ENCODE measurements at regions not wholly inside any gene's neighbourhood (a gene's known extent, or its start where the extent isn't known, plus 50 kb on each side); places are given as distances from the start of the nearest gene placed in this dataset.
A peak's percentile ranks its signal among the peaks of the same experiment; 100 is the strongest.
"Not testable (repeated sequence)": the region's sequence is repeated elsewhere in the genome, so short reads cannot be mapped to it uniquely, and the experiment has no call there.

GRCh38 chr9:17875886-17876285 is 297.0 kb downstream of the SH3GL2 start:
- Mint-ChIP-seq H3K36me3 (ENCODE audit: insufficient read depth) (no peaks in the 10 kb centered on the region), H3K4me3 (no peak overlapping the region), H3K4me1 (ENCODE audit: low read depth) (no peaks in the 10 kb centered on the region), H3K27me3 (ENCODE audit: low read depth) (no peaks in the 10 kb centered on the region), H3K9me3 (no peaks in the 10 kb centered on the region)
- DNase-seq (no peak), ATAC-seq (no peak)

- H3K4me3 Mint-ChIP-seq: no peak overlapping the region
- H3K27me3 Mint-ChIP-seq (ENCODE audit: low read depth): no peaks in the 10 kb centered on the region
- ATAC-seq (no peak), DNase-seq (no peak)
- H3K36me3 Mint-ChIP-seq (ENCODE audit: insufficient read depth): no peaks in the 10 kb centered on the region
- no peaks in the 10 kb centered on the region for H3K9me3 Mint-ChIP-seq
- no peaks in the 10 kb centered on the region for H3K4me1 Mint-ChIP-seq (ENCODE audit: low read depth)
Observed at GRCh38 chr9:17876687-17877086, 297.8 kb downstream of the SH3GL2 start.

GRCh38 chr9:17878810-17879370 is 300.0 kb downstream of the SH3GL2 start:
- H3K4me3 Mint-ChIP-seq: no peak overlapping the region
- no peaks in the 10 kb centered on the region for H3K27me3 Mint-ChIP-seq (ENCODE audit: low read depth)
- ATAC-seq (no peak), DNase-seq (no peak)
- H3K9me3 Mint-ChIP-seq: no peaks in the 10 kb centered on the region
- H3K4me1 Mint-ChIP-seq (ENCODE audit: low read depth): no peaks in the 10 kb centered on the region
- no peaks in the 10 kb centered on the region for H3K36me3 Mint-ChIP-seq (ENCODE audit: insufficient read depth)

GRCh38 chr9:17881371-17881770 is 302.5 kb downstream of the SH3GL2 start:
- Mint-ChIP-seq H3K9me3 (no peaks in the 10 kb centered on the region), H3K4me1 (ENCODE audit: low read depth) (no peaks in the 10 kb centered on the region), H3K36me3 (ENCODE audit: insufficient read depth) (no peaks in the 10 kb centered on the region), H3K27me3 (ENCODE audit: low read depth) (no peaks in the 10 kb centered on the region), H3K4me3 (no peak overlapping the region)
- DNase-seq (no peak), ATAC-seq (no peak)

- ATAC-seq (no peak), DNase-seq (no peak)
- H3K4me3 Mint-ChIP-seq: no peak overlapping the region
- no peaks in the 10 kb centered on the region for H3K9me3 Mint-ChIP-seq
- no peaks in the 10 kb centered on the region for H3K4me1 Mint-ChIP-seq (ENCODE audit: low read depth)
- no peaks in the 10 kb centered on the region for H3K27me3 Mint-ChIP-seq (ENCODE audit: low read depth)
- no peaks in the 10 kb centered on the region for H3K36me3 Mint-ChIP-seq (ENCODE audit: insufficient read depth)
Observed at GRCh38 chr9:17882688-17883594, 304.1 kb downstream of the SH3GL2 start.

GRCh38 chr9:17888066-17888465 is 309.2 kb downstream of the SH3GL2 start:
- peaks cover 3% of the 10 kb centered on the region for H3K9me3 Mint-ChIP-seq
- H3K4me3 Mint-ChIP-seq: no peak overlapping the region
- no peaks in the 10 kb centered on the region for H3K27me3 Mint-ChIP-seq (ENCODE audit: low read depth)
- no peak for ATAC-seq
- H3K36me3 Mint-ChIP-seq (ENCODE audit: insufficient read depth): no peaks in the 10 kb centered on the region
- no peaks in the 10 kb centered on the region for H3K4me1 Mint-ChIP-seq (ENCODE audit: low read depth)
- DNase-seq: no peak

- H3K36me3 Mint-ChIP-seq (ENCODE audit: insufficient read depth); H3K4me1 Mint-ChIP-seq (ENCODE audit: low read depth); H3K27me3 Mint-ChIP-seq (ENCODE audit: low read depth); H3K4me3 Mint-ChIP-seq; DNase-seq; H3K9me3 Mint-ChIP-seq; ATAC-seq: not testable (repeated sequence)
Observed at GRCh38 chr9:17888964-17889363, 310.1 kb downstream of the SH3GL2 start.

- Mint-ChIP-seq H3K36me3 (ENCODE audit: insufficient read depth) (no peaks in the 10 kb centered on the region), H3K27me3 (ENCODE audit: low read depth) (no peaks in the 10 kb centered on the region), H3K9me3 (peaks cover 4% of the 10 kb centered on the region), H3K4me1 (ENCODE audit: low read depth) (no peaks in the 10 kb centered on the region), H3K4me3 (no peak overlapping the region)
- no peak for ATAC-seq
- DNase-seq: no peak
Observed at GRCh38 chr9:17894501-17895160, 315.8 kb downstream of the SH3GL2 start.

GRCh38 chr9:17900606-17901005 is 321.7 kb downstream of the SH3GL2 start:
- Mint-ChIP-seq H3K4me3 (no peak overlapping the region), H3K36me3 (ENCODE audit: insufficient read depth) (no peaks in the 10 kb centered on the region), H3K9me3 (peaks cover 4% of the 10 kb centered on the region), H3K4me1 (ENCODE audit: low read depth) (no peaks in the 10 kb centered on the region), H3K27me3 (ENCODE audit: low read depth) (peaks cover under 1% of the 10 kb centered on the region)
- no peak for DNase-seq
- ATAC-seq: no peak

GRCh38 chr9:17905366-17905765 is 326.5 kb downstream of the SH3GL2 start:
- Mint-ChIP-seq H3K27me3 (ENCODE audit: low read depth) (peaks cover 25% of the 10 kb centered on the region), H3K9me3 (peaks cover 3% of the 10 kb centered on the region), H3K4me1 (ENCODE audit: low read depth) (no peaks in the 10 kb centered on the region), H3K4me3 (no peak overlapping the region), H3K36me3 (ENCODE audit: insufficient read depth) (no peaks in the 10 kb centered on the region)
- no peak for ATAC-seq
- DNase-seq: no peak

- ATAC-seq (no peak), DNase-seq (no peak)
- Mint-ChIP-seq H3K4me3 (no peak overlapping the region), H3K36me3 (ENCODE audit: insufficient read depth) (no peaks in the 10 kb centered on the region), H3K9me3 (peaks cover 3% of the 10 kb centered on the region), H3K4me1 (ENCODE audit: low read depth) (no peaks in the 10 kb centered on the region), H3K27me3 (ENCODE audit: low read depth) (peaks cover 25% of the 10 kb centered on the region)
Observed at GRCh38 chr9:17905781-17906175, 326.9 kb downstream of the SH3GL2 start.

- no peaks in the 10 kb centered on the region for H3K4me1 Mint-ChIP-seq (ENCODE audit: low read depth)
- peaks cover 25% of the 10 kb centered on the region for H3K27me3 Mint-ChIP-seq (ENCODE audit: low read depth)
- H3K9me3 Mint-ChIP-seq: peaks cover 3% of the 10 kb centered on the region
- no peaks in the 10 kb centered on the region for H3K36me3 Mint-ChIP-seq (ENCODE audit: insufficient read depth)
- no peak overlapping the region for H3K4me3 Mint-ChIP-seq
- DNase-seq (no peak), ATAC-seq (peak in 1 of 2 donors; percentile 18)
Observed at GRCh38 chr9:17906176-17906840, 327.4 kb downstream of the SH3GL2 start.

GRCh38 chr9:17906841-17907778 is 328.2 kb downstream of the SH3GL2 start:
- peaks cover 3% of the 10 kb centered on the region for H3K9me3 Mint-ChIP-seq
- H3K27me3 Mint-ChIP-seq (ENCODE audit: low read depth): peaks cover 25% of the 10 kb centered on the region
- H3K4me3 Mint-ChIP-seq: no peak overlapping the region
- no peaks in the 10 kb centered on the region for H3K36me3 Mint-ChIP-seq (ENCODE audit: insufficient read depth)
- no peak for ATAC-seq
- H3K4me1 Mint-ChIP-seq (ENCODE audit: low read depth): no peaks in the 10 kb centered on the region
- no peak for DNase-seq

Data from activated T-cell treated with anti-CD3 and anti-CD28 coated beads, Interleukin-2, amount 50 U/mL, for 4 hours (primary cell).